ENCODE measurements at regions not wholly inside any gene's neighbourhood (a gene's known extent, or its start where the extent isn't known, plus 50 kb on each side); places are given as distances from the start of the nearest gene placed in this dataset.

DNA sequence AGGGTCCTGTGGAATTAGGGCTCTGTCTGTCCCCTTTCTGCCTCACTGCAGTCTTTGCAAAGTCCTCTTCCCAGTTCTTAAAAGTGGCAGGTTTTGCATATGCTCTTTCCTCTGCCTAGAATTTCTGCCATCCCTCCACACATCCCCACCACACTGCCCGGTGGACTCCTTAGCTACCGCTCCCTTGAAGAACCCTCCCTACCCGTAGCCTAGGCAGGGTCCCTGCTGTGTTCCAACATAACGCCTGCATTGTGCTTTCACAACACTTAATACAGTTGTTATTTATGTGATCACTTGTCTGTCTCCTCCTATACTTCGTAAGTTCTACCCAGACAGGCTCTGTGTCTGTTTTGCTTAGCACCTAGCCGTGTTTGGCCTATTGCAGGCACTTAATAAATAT is 142.5 kb upstream of the DMRT1 start:
- Histone ChIP-seq H3K9me3 (ENCODE audit: low read length) (no peaks in the 10 kb centered on the region), H3K9ac (ENCODE audit: low read length) (no peak overlapping the region), H3K4me3 (ENCODE audit: low read length) (no peak overlapping the region), H3K27me3 (ENCODE audit: low read length) (no peaks in the 10 kb centered on the region), H3F3A (ENCODE audit: low read length, unreplicated experiment) (no peaks in the 10 kb centered on the region), H3K36me3 (ENCODE audit: low read depth, low read length) (no peaks in the 10 kb centered on the region), H3K4me2 (ENCODE audit: low read length) (no peak overlapping the region), H3K27ac (ENCODE audit: low read length) (no peak overlapping the region), H4K20me1 (ENCODE audit: low read length) (no peaks in the 10 kb centered on the region), H3K4me1 (ENCODE audit: insufficient read depth, low read length) (peaks cover 44% of the 10 kb centered on the region), H3K9me2 (replicated peaks; ENCODE audit: low read length) (no peaks in the 10 kb centered on the region), H3K79me2 (ENCODE audit: low read length) (peaks cover 7% of the 10 kb centered on the region; the same call in 1 of the 2 replicates), H2AFZ (ENCODE audit: low read length) (no peak overlapping the region)
- no TSS peak for BruUV-seq (replicated peaks)
- ChIA-PET CTCF (no interaction called here), POLR2A (ENCODE audit: unreplicated experiment) (no interaction called here)
- TF ChIP-seq, protein P1, sequence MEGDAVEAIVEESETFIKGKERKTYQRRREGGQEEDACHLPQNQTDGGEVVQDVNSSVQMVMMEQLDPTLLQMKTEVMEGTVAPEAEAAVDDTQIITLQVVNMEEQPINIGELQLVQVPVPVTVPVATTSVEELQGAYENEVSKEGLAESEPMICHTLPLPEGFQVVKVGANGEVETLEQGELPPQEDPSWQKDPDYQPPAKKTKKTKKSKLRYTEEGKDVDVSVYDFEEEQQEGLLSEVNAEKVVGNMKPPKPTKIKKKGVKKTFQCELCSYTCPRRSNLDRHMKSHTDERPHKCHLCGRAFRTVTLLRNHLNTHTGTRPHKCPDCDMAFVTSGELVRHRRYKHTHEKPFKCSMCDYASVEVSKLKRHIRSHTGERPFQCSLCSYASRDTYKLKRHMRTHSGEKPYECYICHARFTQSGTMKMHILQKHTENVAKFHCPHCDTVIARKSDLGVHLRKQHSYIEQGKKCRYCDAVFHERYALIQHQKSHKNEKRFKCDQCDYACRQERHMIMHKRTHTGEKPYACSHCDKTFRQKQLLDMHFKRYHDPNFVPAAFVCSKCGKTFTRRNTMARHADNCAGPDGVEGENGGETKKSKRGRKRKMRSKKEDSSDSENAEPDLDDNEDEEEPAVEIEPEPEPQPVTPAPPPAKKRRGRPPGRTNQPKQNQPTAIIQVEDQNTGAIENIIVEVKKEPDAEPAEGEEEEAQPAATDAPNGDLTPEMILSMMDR (conservative IDR thresholded peaks at IDR 0.05; ENCODE audit: low read depth, low read length) = no peak
- TF ChIP-seq EZH2 (IDR thresholded peaks at IDR 0.05; ENCODE audit: low read length, unreplicated experiment) = no peak
- TF ChIP-seq EZH2phosphoT487 (IDR thresholded peaks at IDR 0.05; ENCODE audit: borderline replicate concordance, low read length) = no peak
- intact Hi-C loops (cut with micrococcal nuclease) = loop anchor here (5.0 kb wide), 1 partner anchor 87 kb away; no protein-coding TSS in a partner anchor
- DNase-seq = no peak
- ATAC-seq = no peak

DNA sequence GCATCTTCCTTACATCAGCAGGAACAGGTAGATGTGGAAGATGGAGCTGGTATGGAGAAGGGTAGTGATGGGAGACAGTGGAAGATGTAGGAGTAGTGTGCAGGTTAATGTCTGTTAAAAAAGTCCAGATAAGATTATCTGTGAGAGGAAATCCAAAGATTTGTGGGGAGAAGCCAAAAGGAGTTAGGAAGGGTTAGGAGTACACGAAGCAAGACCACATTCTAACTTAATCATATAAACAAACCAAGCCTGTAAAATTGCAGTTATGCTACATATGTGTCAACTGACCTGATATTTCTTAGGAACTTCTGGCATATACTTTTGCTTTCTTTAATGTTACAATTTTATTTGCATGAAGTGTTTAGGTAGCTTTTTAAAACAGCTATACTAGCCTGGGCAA is 142.1 kb upstream of the DMRT1 start:
- Histone ChIP-seq H3K4me1 (ENCODE audit: insufficient read depth, low read length) (peaks cover 40% of the 10 kb centered on the region), H2AFZ (ENCODE audit: low read length) (no peak overlapping the region), H3K27me3 (ENCODE audit: low read length) (no peaks in the 10 kb centered on the region), H3K4me3 (ENCODE audit: low read length) (no peak overlapping the region), H3K4me2 (ENCODE audit: low read length) (no peak overlapping the region), H3F3A (ENCODE audit: low read length, unreplicated experiment) (no peaks in the 10 kb centered on the region), H3K36me3 (ENCODE audit: low read depth, low read length) (no peaks in the 10 kb centered on the region), H3K79me2 (ENCODE audit: low read length) (peaks cover 7% of the 10 kb centered on the region; the same call in 1 of the 2 replicates), H3K27ac (ENCODE audit: low read length) (no peak overlapping the region), H3K9me3 (ENCODE audit: low read length) (no peaks in the 10 kb centered on the region), H3K9me2 (replicated peaks; ENCODE audit: low read length) (no peaks in the 10 kb centered on the region), H3K9ac (ENCODE audit: low read length) (no peak overlapping the region), H4K20me1 (ENCODE audit: low read length) (no peaks in the 10 kb centered on the region)
- ATAC-seq = no peak
- no TSS peak for BruUV-seq (replicated peaks)
- CTCF ChIA-PET = no interaction called here
- TF ChIP-seq EZH2phosphoT487 (IDR thresholded peaks at IDR 0.05; ENCODE audit: borderline replicate concordance, low read length) (no peak), EZH2 (IDR thresholded peaks at IDR 0.05; ENCODE audit: low read length, unreplicated experiment) (no peak)
- TF ChIP-seq, protein P1 (conservative IDR thresholded peaks at IDR 0.05; ENCODE audit: low read depth, low read length) = no peak
- DNase-seq = no peak
- POLR2A ChIA-PET (ENCODE audit: unreplicated experiment) = no interaction called here
- intact Hi-C loops (cut with micrococcal nuclease) = loop anchor here (5.0 kb wide), 1 partner anchor 87 kb away; no protein-coding TSS in a partner anchor

DNA sequence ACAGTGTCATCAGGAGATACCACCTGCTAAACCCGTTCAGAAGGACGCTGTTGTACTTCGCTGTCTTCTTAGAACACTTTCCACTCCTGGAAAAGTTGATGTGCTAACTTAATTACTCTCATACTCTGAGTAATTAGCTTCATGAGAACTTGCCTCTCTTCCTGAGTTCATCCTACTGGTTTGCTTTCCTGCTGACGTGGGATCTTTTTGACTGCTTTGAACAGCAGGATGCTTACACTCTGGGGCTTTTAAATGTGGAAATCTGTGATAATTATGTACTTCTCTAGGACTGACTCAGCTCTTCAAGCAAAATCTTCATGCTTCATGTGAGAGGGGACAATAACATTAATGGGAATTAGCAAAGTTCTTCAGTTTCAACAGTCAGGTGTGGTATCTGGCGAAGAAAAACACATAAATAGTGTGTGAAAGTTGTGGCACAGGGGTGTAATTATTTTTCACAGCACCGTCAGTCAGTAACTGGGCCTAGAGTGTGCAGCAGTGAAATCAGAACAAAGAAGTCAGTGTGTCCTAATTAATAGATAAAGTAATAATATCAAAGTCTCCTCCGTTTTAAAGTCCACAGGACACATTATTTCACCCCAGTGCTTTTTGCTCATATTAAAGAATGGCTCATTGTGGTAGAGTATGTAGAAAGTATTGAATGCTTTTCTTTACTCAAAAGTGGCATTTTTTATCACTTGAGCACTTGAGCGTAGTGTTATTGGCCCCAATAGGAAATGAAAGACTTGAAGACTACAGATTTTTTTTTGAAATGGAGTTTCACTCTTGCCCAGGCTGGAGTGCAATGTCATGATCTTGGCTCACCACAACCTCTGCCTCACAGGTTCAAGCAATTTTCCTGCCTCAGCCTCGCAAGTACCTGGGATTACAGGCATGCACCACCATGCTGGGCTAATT is 140.9 kb upstream of the DMRT1 start:
- Histone ChIP-seq H3K4me2 (ENCODE audit: low read length) (no peak overlapping the region), H3K27me3 (ENCODE audit: low read length) (no peaks in the 10 kb centered on the region), H2AFZ (ENCODE audit: low read length) (no peak overlapping the region), H3K9ac (ENCODE audit: low read length) (no peak overlapping the region), H3F3A (ENCODE audit: low read length, unreplicated experiment) (no peaks in the 10 kb centered on the region), H3K27ac (ENCODE audit: low read length) (no peak overlapping the region), H3K9me2 (replicated peaks; ENCODE audit: low read length) (no peaks in the 10 kb centered on the region), H3K79me2 (ENCODE audit: low read length) (peaks cover 2% of the 10 kb centered on the region; the same call in 1 of the 2 replicates), H3K4me3 (ENCODE audit: low read length) (no peak overlapping the region), H3K4me1 (ENCODE audit: insufficient read depth, low read length) (peaks cover 29% of the 10 kb centered on the region), H3K36me3 (ENCODE audit: low read depth, low read length) (no peaks in the 10 kb centered on the region), H3K9me3 (ENCODE audit: low read length) (no peaks in the 10 kb centered on the region), H4K20me1 (ENCODE audit: low read length) (no peaks in the 10 kb centered on the region)
- TF ChIP-seq, protein P1 (conservative IDR thresholded peaks at IDR 0.05; ENCODE audit: low read depth, low read length) = no peak
- TF ChIP-seq EZH2 (IDR thresholded peaks at IDR 0.05; ENCODE audit: low read length, unreplicated experiment) = no peak
- TF ChIP-seq EZH2phosphoT487 (IDR thresholded peaks at IDR 0.05; ENCODE audit: borderline replicate concordance, low read length) = no peak
- POLR2A ChIA-PET (ENCODE audit: unreplicated experiment) = no interaction called here
- no peak for ATAC-seq
- DNase-seq = no peak
- BruUV-seq (replicated peaks) = no TSS peak
- CTCF ChIA-PET = no interaction called here
- intact Hi-C loops (cut with micrococcal nuclease) = no loop called here
